ENCODE measurements at regions not wholly inside any gene's neighbourhood (a gene's known extent, or its start where the extent isn't known, plus 50 kb on each side); places are given as distances from the start of the nearest gene placed in this dataset.

DNA sequence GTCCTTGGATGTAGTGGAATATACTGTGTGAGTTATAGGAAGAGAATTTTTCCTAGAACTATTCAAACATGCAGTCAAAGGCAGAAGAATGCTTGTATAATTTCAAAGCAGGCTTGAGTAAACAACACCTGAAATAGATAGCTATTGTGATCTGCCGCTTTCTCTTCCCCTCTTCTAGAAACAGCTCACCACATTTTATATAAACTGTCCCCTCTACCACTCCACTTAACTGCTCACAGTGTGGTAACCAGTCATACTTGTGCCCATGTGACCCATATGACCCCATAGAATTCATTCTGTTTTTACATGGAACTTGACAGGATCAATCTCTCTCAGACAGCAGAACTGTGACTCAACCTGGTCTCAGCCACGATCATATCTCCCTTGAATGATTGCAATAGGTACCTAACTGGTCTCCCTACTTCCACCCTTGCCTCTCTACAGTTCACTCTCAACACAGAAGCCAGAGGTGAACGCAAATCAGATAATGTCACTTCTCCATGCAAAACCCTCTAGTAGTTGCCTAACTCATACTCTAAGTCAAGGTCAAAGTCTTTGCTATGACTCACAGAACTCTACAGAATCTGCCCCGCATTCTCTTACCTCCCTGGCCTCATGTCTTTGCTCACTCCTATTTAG, 85.6 kb upstream of the EFHC2 start:
- Mint-ChIP-seq H3K36me3 (ENCODE audit: low read depth) (no peaks in the 10 kb centered on the region), H3K4me1 (no peaks in the 10 kb centered on the region), H3K27me3 (ENCODE audit: low read depth) (no peaks in the 10 kb centered on the region), H3K9me3 (peaks cover 11% of the 10 kb centered on the region), H3K4me3 (no peak overlapping the region), H3K27ac (no peak overlapping the region)
- TF ChIP-seq, protein P1, sequence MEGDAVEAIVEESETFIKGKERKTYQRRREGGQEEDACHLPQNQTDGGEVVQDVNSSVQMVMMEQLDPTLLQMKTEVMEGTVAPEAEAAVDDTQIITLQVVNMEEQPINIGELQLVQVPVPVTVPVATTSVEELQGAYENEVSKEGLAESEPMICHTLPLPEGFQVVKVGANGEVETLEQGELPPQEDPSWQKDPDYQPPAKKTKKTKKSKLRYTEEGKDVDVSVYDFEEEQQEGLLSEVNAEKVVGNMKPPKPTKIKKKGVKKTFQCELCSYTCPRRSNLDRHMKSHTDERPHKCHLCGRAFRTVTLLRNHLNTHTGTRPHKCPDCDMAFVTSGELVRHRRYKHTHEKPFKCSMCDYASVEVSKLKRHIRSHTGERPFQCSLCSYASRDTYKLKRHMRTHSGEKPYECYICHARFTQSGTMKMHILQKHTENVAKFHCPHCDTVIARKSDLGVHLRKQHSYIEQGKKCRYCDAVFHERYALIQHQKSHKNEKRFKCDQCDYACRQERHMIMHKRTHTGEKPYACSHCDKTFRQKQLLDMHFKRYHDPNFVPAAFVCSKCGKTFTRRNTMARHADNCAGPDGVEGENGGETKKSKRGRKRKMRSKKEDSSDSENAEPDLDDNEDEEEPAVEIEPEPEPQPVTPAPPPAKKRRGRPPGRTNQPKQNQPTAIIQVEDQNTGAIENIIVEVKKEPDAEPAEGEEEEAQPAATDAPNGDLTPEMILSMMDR (IDR thresholded peaks at IDR 0.05; ENCODE audit: unreplicated experiment in 3 of 3) = no peak

DNA sequence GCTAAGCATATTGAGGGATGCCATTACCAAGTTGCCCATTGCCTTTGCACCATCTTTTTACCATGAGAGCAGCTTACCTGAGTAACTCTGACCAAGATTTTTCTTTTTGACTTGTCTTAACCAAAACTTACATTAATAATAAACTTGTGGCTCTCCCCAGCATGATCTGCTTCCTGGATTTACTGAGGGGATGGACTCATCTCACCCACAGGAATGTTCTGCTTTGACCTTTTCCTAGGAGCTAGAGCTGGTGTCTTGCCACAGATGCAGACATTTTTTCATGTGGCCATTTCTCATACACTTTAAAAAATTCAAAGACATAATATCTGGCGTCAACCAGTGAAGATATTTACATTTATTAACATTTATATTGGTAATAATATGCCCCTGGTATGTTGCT, 79.2 kb upstream of the EFHC2 start:
- H3K27me3 Mint-ChIP-seq (ENCODE audit: low read depth) = no peaks in the 10 kb centered on the region
- no peak overlapping the region for H3K4me3 Mint-ChIP-seq
- no peak overlapping the region for H3K27ac Mint-ChIP-seq
- peaks cover 3% of the 10 kb centered on the region for H3K9me3 Mint-ChIP-seq
- H3K36me3 Mint-ChIP-seq (ENCODE audit: low read depth) = no peaks in the 10 kb centered on the region
- H3K4me1 Mint-ChIP-seq = no peaks in the 10 kb centered on the region
- TF ChIP-seq, protein P1 (IDR thresholded peaks at IDR 0.05; ENCODE audit: unreplicated experiment in 3 of 3) = no peak

DNA sequence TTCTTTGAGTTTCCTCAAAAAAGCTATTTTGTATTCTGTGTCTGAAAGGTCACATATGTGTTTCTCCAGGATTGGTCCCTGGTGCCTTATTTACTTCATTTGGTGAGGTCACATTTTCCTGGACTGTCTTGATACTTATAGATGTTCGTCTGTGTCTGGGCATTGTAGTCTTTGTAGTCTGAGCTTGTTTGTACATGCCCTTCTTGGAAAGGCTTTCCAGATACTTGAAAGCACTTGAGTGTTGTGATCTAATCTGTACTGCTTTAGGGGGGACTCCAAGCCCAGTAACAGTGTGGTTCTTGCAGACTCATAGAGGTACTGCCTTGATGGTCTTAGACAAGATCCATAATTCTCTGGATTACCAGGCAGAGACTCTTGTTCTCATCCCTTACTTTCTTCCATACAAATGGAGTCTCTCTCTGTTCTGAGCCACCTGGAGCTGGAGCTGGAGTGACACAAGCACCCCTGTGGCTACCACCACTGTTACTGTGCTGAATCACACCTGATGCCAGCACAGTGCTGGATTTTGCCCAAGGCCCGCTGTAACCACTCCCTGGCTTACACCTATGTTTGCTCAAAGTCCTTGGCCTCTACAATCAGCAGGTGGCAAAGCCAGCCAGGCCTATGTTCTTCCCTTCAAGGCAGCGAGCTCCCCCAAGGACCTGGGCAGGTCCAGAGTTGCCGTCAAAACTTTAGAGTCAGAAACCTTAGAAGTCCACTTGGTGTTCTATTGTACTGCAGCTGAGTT, 72.3 kb upstream of the EFHC2 start:
- TF ChIP-seq, protein P1 (IDR thresholded peaks at IDR 0.05; ENCODE audit: unreplicated experiment in 3 of 3) = no peak

DNA sequence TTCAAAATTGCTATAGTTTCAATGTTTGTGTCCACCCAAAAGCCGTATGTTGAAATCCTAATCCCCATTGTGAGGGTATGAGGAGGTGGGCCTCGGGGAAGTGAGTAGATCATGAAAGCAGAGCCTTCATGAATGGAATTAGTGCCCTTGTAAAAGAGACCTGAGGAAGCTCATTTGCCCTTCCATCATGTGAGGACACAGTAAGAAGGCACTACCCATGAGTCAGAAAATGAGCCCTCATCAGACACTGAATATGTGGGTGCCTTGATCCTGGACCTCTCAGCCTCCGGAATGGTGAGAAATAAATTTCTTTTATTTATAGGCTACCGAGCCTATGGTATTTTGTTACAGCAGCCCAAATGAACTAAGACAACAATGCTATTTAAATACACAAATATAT, 57.7 kb upstream of the EFHC2 start:
- Mint-ChIP-seq H3K27me3 (ENCODE audit: low read depth) (no peaks in the 10 kb centered on the region), H3K36me3 (ENCODE audit: low read depth) (no peaks in the 10 kb centered on the region)
- TF ChIP-seq, protein P1 (IDR thresholded peaks at IDR 0.05; ENCODE audit: unreplicated experiment in 3 of 3) = no peak

More for the DNA sequence above, 72.3 kb upstream of the EFHC2 start:
- H3K36me3 Mint-ChIP-seq (ENCODE audit: low read depth) = no peaks in the 10 kb centered on the region
- no peak overlapping the region for H3K4me3 Mint-ChIP-seq
- H3K27me3 Mint-ChIP-seq (ENCODE audit: low read depth) = no peaks in the 10 kb centered on the region
- no peak overlapping the region for H3K27ac Mint-ChIP-seq
- H3K4me1 Mint-ChIP-seq = no peaks in the 10 kb centered on the region
- H3K9me3 Mint-ChIP-seq = peaks cover 16% of the 10 kb centered on the region

GRCh38 chrX:44400588-44400987, 57.1 kb upstream of the EFHC2 start:
- no peaks in the 10 kb centered on the region for H3K36me3 Mint-ChIP-seq (ENCODE audit: low read depth)
- H3K27me3 Mint-ChIP-seq (ENCODE audit: low read depth) = no peaks in the 10 kb centered on the region
- peaks cover 5% of the 10 kb centered on the region for H3K4me1 Mint-ChIP-seq
- peak overlapping the region in 1 of 3 experiments; percentile 43 for H3K27ac Mint-ChIP-seq
- peaks cover 14% of the 10 kb centered on the region for H3K9me3 Mint-ChIP-seq
- TF ChIP-seq, protein P1 (IDR thresholded peaks at IDR 0.05; ENCODE audit: unreplicated experiment in 3 of 3) = no peak
- H3K4me3 Mint-ChIP-seq = no peak overlapping the region

More for the DNA sequence above, 57.7 kb upstream of the EFHC2 start:
- Mint-ChIP-seq H3K4me3 (no peak overlapping the region), H3K27ac (no peak overlapping the region), H3K9me3 (peaks cover 14% of the 10 kb centered on the region), H3K4me1 (peaks cover 5% of the 10 kb centered on the region)

Measured in nephron (organoid).